Esophagus squamous epithelium (tissue), 4 donors: ENCODE measurements at regions not wholly inside any gene's neighbourhood (a gene's known extent, or its start where the extent isn't known, plus 50 kb on each side); places are given as distances from the start of the nearest gene placed in this dataset.

Experiments
- CTCF ChIP-seq, 6 experiments: fragments of 450-650 bp in 4 of 6; fragments of 200-600 bp in 2 of 6; sonication (generic) in 2 of 6; IDR thresholded peaks; one replicate each; pipeline ENCODE4 v1.5.1; 2016 to 2019; ENCODE audit warnings: antibody characterized with exemption in 6 of 6, mild to moderate bottlenecking in 4 of 6, moderate library complexity in 4 of 6
- POLR2A ChIP-seq, 4 donors: fragments of 450-650 bp; IDR thresholded peaks; one replicate each; pipeline ENCODE4 v1.6.1; 2017; ENCODE audit warnings: antibody characterized with exemption in 4 of 4, mild to moderate bottlenecking in 4 of 4, moderate library complexity in 3 of 4

DNA sequence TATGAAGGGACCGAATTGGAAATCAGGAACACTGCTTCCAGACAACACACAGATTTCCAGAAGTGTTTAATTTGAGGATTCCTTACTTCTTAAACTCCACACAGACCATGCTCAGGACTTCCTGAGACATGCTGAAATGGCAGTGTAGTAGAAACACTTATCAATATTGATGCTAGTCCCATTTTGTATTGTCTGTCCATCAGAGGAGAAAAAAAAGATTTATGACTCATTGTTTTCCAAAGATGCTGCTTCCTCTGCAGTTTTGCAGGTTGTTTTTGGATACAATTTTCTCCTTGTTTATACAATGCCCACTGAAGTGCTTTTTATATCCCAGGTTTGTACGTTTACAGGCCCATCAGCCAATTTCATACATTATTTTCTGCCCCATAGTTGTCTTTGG lies 68.3 kb upstream of the TANC2 start:
- TF ChIP-seq CTCF (IDR thresholded peaks at IDR 0.05) (no peak), POLR2A (IDR thresholded peaks at IDR 0.05) (no peak)
